Activated CD4-positive, alpha-beta T cell treated with anti-CD3 and anti-CD28 coated beads for 36 hours (primary cell): ENCODE measurements at regions not wholly inside any gene's neighbourhood (a gene's known extent, or its start where the extent isn't known, plus 50 kb on each side); places are given as distances from the start of the nearest gene placed in this dataset.

Source experiments
- ATAC-seq: fragments of 200-7000 bp; cut with Tn5 transposase; one replicate; pipeline ENCODE4 v1.10.0; 2021; ENCODE audit warnings: mild to moderate bottlenecking, moderate library complexity
- CTCF ChIA-PET: fragments of 350-600 bp; sonication (Branson Sonifier 250); formaldehyde crosslinking; loops from one replicate; lab custom pipeline; 2021; ENCODE audit warnings: antibody characterized with exemption; lab: Charles Lee
- POLR2A ChIA-PET: fragments of 350-600 bp; sonication (Branson Sonifier 250); formaldehyde crosslinking; loops from one replicate; lab custom pipeline; 2021; ENCODE audit warnings: antibody characterized with exemption, inconsistent platforms; lab: Charles Lee
- DNase-seq: peaks from one replicate; pipeline ENCODE4 v3.0.0-alpha.2; 2020
- H3K27ac Mint-ChIP-seq: one replicate; pipeline ENCODE4 v1.8.0; 2021; ENCODE audit warnings: mixed read lengths
- H3K27me3 Mint-ChIP-seq: one replicate; pipeline ENCODE4 v1.8.0; 2021; ENCODE audit warnings: mixed read lengths
- H3K36me3 Mint-ChIP-seq: one replicate; pipeline ENCODE4 v1.8.0; 2021; ENCODE audit warnings: low read depth, mixed read lengths
- H3K4me1 Mint-ChIP-seq: one replicate; pipeline ENCODE4 v1.8.0; 2021; ENCODE audit warnings: mixed read lengths
- H3K4me3 Mint-ChIP-seq: one replicate; pipeline ENCODE4 v1.8.0; 2021; ENCODE audit warnings: mild to moderate bottlenecking, moderate library complexity, mixed read lengths
- H3K9me3 Mint-ChIP-seq: one replicate; pipeline ENCODE4 v1.8.0; 2021; ENCODE audit warnings: low read depth, mixed read lengths
- intact Hi-C, 2 experiments: fragments of 100-400 bp; cut with DNase I in 1 of 2; cut with micrococcal nuclease in 1 of 2; formaldehyde crosslinking; loops; one replicate each; pipeline versions ENCODE4 v1.14.2 to v1.15.1; 2022 to 2024; cut with DNase I, micrococcal nuclease

DNA sequence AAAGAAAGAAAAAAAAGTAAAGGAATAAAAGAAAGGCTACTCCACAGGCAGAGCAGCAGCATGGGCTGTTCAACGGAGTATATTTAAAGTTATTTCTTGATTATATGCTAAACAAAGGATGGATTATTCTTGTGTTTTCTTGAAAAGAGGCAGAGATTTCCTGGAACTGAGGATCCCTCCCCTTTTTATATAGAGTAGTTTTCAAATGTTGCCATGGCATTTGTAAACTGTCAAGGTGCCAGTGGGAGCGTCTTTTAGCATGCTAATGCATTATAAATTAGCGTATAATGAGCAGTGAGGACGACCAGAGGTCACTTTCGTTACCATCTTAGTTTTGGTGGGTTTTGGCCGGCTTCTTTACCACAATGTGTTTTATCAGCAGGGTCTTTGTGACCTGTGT lies 383.0 kb downstream of the PCNX1 start:
- DNase-seq (no peak), ATAC-seq (no peak)
- H3K27ac Mint-ChIP-seq = peak overlapping the region; percentile 56
- H3K9me3 Mint-ChIP-seq = peaks cover 2% of the 10 kb centered on the region
- no peaks in the 10 kb centered on the region for H3K36me3 Mint-ChIP-seq
- no peak overlapping the region for H3K4me3 Mint-ChIP-seq
- ChIA-PET POLR2A (no interaction called here), CTCF (no interaction called here)
- intact Hi-C loops = no loop called here
- peaks cover 2% of the 10 kb centered on the region for H3K27me3 Mint-ChIP-seq
- H3K4me1 Mint-ChIP-seq = peaks cover 18% of the 10 kb centered on the region

DNA sequence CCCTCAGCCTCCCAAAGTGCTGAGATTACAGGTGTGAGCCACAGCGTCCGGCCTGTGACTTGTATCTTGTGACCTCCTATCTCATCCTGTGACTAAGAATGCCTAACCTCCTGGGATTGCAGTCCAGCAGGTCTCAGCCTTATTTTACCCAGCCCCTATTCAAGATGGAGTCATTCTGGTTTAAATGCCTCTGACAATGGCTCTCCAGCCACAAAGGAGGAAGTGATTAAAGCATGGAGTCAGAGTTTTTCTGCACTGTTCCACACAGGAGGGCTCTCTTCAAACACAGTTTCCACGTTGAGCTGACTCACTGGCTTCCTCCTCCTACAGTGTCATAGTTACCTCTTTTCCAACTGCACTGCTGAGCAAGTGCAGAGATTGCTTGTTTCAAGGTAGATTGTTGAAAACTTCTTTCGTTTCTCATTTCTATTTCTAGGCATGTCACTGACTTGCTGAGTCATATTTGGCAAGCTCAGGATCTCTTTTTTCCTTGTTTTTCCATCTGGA lies 383.8 kb downstream of the PCNX1 start:
- ChIA-PET CTCF (interaction anchor here (1.0 to 1.2 kb wide), 2 partner anchors 12 to 148 kb away, joined by 3 read pairs; no protein-coding TSS in a partner anchor), POLR2A (interaction anchor here (1.2 kb wide), 1 partner anchor 30 kb away, joined by 3 read pairs; no protein-coding TSS in a partner anchor)
- Mint-ChIP-seq H3K4me3 (no peak overlapping the region), H3K27ac (peak overlapping the region; percentile 45), H3K4me1 (peaks cover 18% of the 10 kb centered on the region), H3K27me3 (peaks cover 2% of the 10 kb centered on the region), H3K9me3 (no peaks in the 10 kb centered on the region), H3K36me3 (no peaks in the 10 kb centered on the region)
- intact Hi-C loops = loop anchor here (1.0 kb wide), 4 partner anchors 29 to 264 kb away; partner anchors contain the start of gene SIPA1L1 (in 1 of the 2)
- ATAC-seq (peak; percentile 100), DNase-seq (peak; percentile 72)

DNA sequence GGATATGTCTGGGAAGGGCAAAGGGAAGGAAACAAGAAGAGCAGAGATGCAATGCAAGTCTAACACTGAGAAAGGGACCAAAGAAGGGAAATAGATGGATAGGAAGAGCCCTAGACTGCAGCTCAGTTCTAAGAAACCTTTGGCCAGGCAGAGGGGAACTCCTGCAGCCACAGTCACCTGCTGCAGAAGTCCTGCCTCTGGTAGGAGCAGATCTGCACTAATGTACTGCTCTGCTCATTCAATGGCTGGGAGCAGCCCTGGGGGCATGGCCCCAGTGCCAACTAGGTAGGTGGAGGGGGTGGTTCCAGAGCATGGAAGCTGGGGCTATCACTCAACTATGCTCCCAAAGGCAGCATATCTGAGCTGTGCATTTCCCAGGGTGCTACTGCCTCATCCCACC lies 388.9 kb downstream of the PCNX1 start:
- no peak for DNase-seq
- ATAC-seq = no peak
- H3K4me1 Mint-ChIP-seq = peaks cover 6% of the 10 kb centered on the region
- H3K27me3 Mint-ChIP-seq = no peaks in the 10 kb centered on the region
- H3K4me3 Mint-ChIP-seq = no peak overlapping the region
- intact Hi-C loops = no loop called here
- H3K9me3 Mint-ChIP-seq = no peaks in the 10 kb centered on the region
- ChIA-PET CTCF (no interaction called here), POLR2A (no interaction called here)
- H3K27ac Mint-ChIP-seq = no peak overlapping the region
- no peaks in the 10 kb centered on the region for H3K36me3 Mint-ChIP-seq

DNA sequence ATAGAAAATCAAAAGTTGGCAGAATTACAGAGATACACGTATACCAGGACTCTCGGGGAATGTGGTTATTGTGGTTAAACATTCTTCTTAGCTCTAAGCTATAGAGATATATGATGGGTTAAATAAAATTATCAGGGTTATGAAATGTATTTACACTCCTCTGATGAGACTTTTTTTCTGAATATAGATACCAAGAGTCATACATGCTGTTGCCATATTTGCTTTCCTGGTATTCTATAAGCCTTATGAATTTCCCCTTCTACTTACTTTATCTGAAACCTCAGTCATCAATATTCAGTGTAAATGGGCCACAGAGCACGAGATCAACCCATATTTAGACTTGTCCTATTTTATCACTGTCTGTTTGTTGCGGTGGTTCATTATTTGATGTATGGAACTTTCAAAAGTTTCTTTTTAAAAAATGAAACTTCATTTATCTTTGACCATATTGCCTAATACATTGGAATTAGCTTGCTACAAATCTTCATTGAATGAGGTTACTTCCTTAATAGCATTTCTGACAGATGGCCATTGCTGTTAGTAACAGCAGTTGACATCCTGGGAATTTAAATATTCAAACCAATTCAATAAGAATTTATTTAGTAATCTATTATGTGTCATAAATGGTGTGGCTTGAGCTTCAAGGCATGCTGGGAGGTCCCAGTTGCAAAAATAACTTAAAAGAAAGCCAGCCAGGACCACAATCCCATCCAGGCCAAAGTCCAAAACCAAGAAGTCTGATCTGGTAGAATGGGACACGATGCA lies 393.5 kb downstream of the PCNX1 start:
- ChIA-PET POLR2A (no interaction called here), CTCF (no interaction called here)
- Mint-ChIP-seq H3K27me3 (no peaks in the 10 kb centered on the region), H3K4me1 (peaks cover 3% of the 10 kb centered on the region), H3K27ac (no peak overlapping the region), H3K9me3 (peaks cover 13% of the 10 kb centered on the region), H3K36me3 (peaks cover 4% of the 10 kb centered on the region), H3K4me3 (no peak overlapping the region)
- DNase-seq (no peak), ATAC-seq (no peak)
- intact Hi-C loops = no loop called here

DNA sequence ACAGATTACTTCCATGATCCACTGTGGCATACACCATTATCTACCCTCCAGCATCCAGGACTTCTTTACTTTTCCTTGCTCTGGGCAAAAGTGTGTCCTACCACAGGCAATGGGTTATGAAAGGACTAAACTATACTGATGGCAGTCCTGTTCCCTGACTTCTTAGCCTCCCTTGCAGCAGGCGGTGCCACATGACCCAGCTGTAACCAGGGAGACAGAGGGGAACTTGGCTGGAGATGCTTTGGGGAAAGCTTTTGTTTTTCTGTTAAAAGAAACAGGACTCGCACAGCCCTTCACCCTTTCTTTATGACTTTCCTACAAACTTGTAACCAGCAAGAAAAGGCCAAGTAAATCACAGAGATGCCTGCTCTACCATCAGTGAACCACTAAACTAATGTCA lies 394.4 kb downstream of the PCNX1 start:
- Mint-ChIP-seq H3K27ac (no peak overlapping the region), H3K36me3 (peaks cover 4% of the 10 kb centered on the region), H3K27me3 (no peaks in the 10 kb centered on the region), H3K4me1 (peaks cover 3% of the 10 kb centered on the region), H3K9me3 (peaks cover 13% of the 10 kb centered on the region), H3K4me3 (no peak overlapping the region)
- DNase-seq (no peak), ATAC-seq (no peak)
- ChIA-PET POLR2A (no interaction called here), CTCF (no interaction called here)
- intact Hi-C loops = no loop called here

DNA sequence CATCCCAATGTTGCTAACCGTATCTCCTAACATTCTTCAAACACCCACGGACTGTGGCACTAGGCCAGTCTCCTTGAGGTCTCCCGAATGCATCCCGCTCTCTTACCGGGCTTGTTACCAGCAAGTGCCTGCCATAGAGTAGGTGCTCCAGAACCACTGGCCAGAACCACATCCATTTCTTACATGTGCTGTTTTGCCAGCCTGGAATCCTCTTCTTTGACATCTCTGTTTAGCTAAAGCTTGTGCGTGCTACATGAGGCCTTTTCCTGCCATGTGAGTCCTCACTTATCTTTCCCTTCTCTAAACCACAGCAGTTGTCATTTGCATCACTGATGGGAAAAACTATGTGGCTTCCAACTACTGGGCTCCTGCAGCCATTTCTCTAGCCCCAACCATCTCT lies 397.4 kb downstream of the PCNX1 start:
- Mint-ChIP-seq H3K4me3 (no peak overlapping the region), H3K27me3 (peaks cover 5% of the 10 kb centered on the region), H3K36me3 (peaks cover 4% of the 10 kb centered on the region), H3K27ac (no peak overlapping the region), H3K9me3 (peaks cover 13% of the 10 kb centered on the region), H3K4me1 (peaks cover 3% of the 10 kb centered on the region)
- DNase-seq (no peak), ATAC-seq (no peak)
- POLR2A ChIA-PET = interaction anchor here (0.6 kb wide), 1 partner anchor 13 kb away, joined by 4 read pairs; no protein-coding TSS in a partner anchor
- intact Hi-C loops = no loop called here
- CTCF ChIA-PET = no interaction called here

DNA sequence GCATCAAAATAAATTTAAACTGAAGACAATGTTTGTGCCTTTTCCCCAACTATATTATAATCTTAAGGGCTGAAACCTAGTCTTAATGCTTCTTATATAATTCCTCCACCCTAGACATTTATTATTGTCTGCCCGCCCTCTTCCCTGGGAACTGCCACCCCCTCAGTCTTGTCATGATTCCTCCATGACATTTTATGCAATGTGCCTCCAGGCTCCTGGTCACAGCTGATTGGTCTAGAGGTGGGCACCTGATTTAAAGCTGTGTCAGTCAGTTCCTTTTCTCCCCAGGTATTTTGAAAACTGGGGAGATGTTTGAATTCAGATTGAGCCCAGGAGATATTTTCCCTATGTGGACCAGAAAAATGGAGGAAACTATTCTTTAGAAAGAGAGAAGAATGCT lies 401.4 kb downstream of the PCNX1 start:
- H3K4me1 Mint-ChIP-seq = no peaks in the 10 kb centered on the region
- no peak for ATAC-seq
- no peak overlapping the region for H3K4me3 Mint-ChIP-seq
- peaks cover 8% of the 10 kb centered on the region for H3K9me3 Mint-ChIP-seq
- DNase-seq = no peak
- peaks cover 4% of the 10 kb centered on the region for H3K36me3 Mint-ChIP-seq
- ChIA-PET POLR2A (interaction anchor here (0.7 kb wide), 1 partner anchor 190 kb away, joined by 3 read pairs; no protein-coding TSS in a partner anchor), CTCF (interaction anchor here (1.1 to 1.3 kb wide), 2 partner anchors 17 to 28 kb away, joined by 3 to 4 read pairs; no protein-coding TSS in a partner anchor)
- H3K27me3 Mint-ChIP-seq = peaks cover 8% of the 10 kb centered on the region
- no peak overlapping the region for H3K27ac Mint-ChIP-seq
- intact Hi-C loops = no loop called here

DNA sequence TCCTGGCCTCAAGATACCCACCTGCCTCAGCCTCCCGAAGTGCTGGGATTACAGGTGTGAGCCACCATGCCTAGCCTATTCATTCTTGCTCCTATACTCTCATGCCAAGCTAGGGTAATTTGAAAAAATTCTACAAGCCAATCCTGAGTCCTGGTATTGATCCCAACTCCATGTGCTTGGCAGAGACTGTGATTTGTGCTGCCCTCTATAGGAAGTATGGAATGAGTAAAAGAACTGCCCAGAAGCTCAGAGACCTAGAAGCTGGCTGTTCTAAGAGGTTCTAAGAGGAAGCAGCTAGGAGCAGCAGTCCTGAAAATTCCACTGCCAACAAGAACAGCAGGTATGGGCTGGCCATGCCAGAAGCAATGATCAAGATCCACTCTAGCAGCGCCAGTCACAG lies 402.5 kb downstream of the PCNX1 start:
- Mint-ChIP-seq H3K4me1 (no peaks in the 10 kb centered on the region), H3K27ac (no peak overlapping the region), H3K9me3 (peaks cover 6% of the 10 kb centered on the region), H3K27me3 (peaks cover 8% of the 10 kb centered on the region), H3K4me3 (no peak overlapping the region), H3K36me3 (peaks cover 4% of the 10 kb centered on the region)
- DNase-seq = no peak
- no peak for ATAC-seq
- intact Hi-C loops = loop anchor here in 1 of 2 experiments (10.0 kb wide), 1 partner anchor 1545 kb away; the partner anchor contains the start of gene SRSF5
- POLR2A ChIA-PET = no interaction called here
- CTCF ChIA-PET = interaction anchor here (0.6 to 1.1 kb wide), 2 partner anchors 16 to 334 kb away, joined by 3 to 4 read pairs; no protein-coding TSS in a partner anchor

DNA sequence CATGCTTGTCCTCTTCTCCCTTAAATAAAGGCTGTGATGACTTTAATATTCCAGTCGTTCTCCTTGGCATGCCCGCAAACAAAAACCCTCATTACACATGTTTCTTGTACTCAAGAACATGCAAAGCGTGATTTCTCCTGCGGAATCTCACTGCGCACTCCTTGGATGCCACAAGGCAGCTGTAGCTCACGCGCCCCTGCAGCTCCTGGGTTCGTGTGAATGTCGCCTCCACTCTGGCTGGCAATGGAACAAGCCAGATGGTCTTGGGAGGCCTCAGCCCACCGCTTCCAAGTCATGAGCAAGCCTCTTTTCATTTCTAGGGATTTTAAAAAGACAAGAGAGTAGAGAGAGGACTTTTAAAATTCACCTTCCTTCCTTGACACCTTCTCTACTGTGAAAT lies 403.8 kb downstream of the PCNX1 start:
- ATAC-seq (no peak), DNase-seq (no peak)
- ChIA-PET POLR2A (no interaction called here), CTCF (interaction anchor here (0.6 kb wide), 1 partner anchor 400 kb away, joined by 3 read pairs; no protein-coding TSS in a partner anchor)
- peaks cover 8% of the 10 kb centered on the region for H3K27me3 Mint-ChIP-seq
- H3K4me1 Mint-ChIP-seq = no peaks in the 10 kb centered on the region
- intact Hi-C loops = loop anchor here in 1 of 2 experiments (10.0 kb wide), 1 partner anchor 1546 kb away; the partner anchor contains the start of gene SRSF5
- no peaks in the 10 kb centered on the region for H3K36me3 Mint-ChIP-seq
- H3K4me3 Mint-ChIP-seq = no peak overlapping the region
- no peak overlapping the region for H3K27ac Mint-ChIP-seq
- H3K9me3 Mint-ChIP-seq = no peaks in the 10 kb centered on the region

DNA sequence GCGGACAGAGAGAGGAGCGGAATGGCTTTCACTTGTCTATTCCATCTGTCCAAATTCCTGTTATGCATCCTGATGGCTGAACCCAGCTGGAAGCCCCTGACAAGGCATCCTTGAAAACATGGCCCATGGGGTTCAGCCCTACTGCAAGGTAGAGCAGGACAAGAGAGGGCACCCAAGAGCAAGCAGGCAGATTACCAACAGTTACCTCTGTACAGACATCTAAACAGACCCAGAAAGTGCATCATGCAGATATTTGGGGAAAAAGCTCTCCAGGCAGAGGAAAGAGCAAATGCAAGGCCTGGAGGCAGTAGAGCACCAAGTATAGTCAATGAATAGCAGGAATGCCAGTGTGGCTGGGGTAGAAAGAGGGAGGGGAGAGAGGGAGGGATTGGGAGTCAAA lies 407.5 kb downstream of the PCNX1 start:
- Mint-ChIP-seq H3K27ac (no peak overlapping the region), H3K36me3 (no peaks in the 10 kb centered on the region), H3K4me3 (no peak overlapping the region), H3K9me3 (no peaks in the 10 kb centered on the region), H3K27me3 (peaks cover 3% of the 10 kb centered on the region), H3K4me1 (peaks cover 6% of the 10 kb centered on the region)
- ChIA-PET CTCF (interaction anchor here (1.6 kb wide), 1 partner anchor 10 kb away, joined by 5 read pairs; no protein-coding TSS in a partner anchor), POLR2A (no interaction called here)
- ATAC-seq (no peak), DNase-seq (no peak)
- intact Hi-C loops = loop anchor here in 1 of 2 experiments (10.0 kb wide), 1 partner anchor 1550 kb away; the partner anchor contains the start of gene SRSF5

DNA sequence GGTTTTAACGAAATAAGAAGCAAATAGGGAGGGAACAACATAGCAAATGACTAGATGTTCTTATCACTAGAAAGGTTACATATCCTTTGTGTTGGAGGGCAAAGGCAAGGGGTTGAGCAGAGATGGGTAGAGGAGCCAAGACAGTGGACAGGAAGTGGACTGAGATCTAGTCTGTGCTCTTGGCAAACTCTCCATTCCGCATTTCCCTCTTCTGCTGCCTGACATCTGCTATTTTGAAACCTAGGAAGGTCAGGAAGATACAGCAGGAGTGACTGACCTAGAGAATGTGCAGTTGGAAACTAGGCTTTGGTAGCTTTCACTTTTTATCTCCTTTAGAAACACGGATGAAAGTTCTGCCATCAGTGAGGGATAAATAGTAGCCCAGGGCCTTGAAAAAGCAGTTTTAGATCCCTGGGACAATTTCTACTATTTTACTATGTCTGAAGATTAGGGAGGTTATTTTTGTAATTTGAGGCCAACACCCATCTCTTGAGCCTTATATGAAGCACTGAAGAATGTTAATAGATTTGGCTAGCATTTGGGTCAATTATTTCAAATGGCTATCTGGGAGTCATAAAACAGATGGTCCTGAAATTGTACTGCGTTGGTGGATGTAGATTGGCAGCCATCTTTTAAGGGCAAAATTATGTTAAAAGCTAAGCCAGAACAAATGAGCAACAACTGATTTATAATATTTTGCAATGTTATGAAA lies 410.3 kb downstream of the PCNX1 start:
- DNase-seq (no peak), ATAC-seq (no peak)
- Mint-ChIP-seq H3K36me3 (no peaks in the 10 kb centered on the region), H3K27me3 (no peaks in the 10 kb centered on the region), H3K9me3 (no peaks in the 10 kb centered on the region), H3K4me3 (no peak overlapping the region), H3K27ac (no peak overlapping the region), H3K4me1 (peaks cover 13% of the 10 kb centered on the region)
- POLR2A ChIA-PET = no interaction called here
- CTCF ChIA-PET = no interaction called here
- intact Hi-C loops = loop anchor here in 1 of 2 experiments (10.0 kb wide), 1 partner anchor 1553 kb away; the partner anchor contains the start of gene SRSF5
